HG03575 (cell line): ENCODE measurements at regions not wholly inside any gene's neighbourhood (a gene's known extent, or its start where the extent isn't known, plus 50 kb on each side); places are given as distances from the start of the nearest gene placed in this dataset.
"Not testable (repeated sequence)": the region's sequence is repeated elsewhere in the genome, so short reads cannot be mapped to it uniquely, and the experiment has no call there.

Experiments
- ATAC-seq: cut with Tn5 transposase; IDR thresholded peaks from one replicate; pipeline ENCODE4 v1.9.1; 2021; ENCODE audit not compliant: unreplicated experiment, insufficient number of reproducible peaks, low FRiP score; ENCODE audit errors: extremely low read depth

DNA sequence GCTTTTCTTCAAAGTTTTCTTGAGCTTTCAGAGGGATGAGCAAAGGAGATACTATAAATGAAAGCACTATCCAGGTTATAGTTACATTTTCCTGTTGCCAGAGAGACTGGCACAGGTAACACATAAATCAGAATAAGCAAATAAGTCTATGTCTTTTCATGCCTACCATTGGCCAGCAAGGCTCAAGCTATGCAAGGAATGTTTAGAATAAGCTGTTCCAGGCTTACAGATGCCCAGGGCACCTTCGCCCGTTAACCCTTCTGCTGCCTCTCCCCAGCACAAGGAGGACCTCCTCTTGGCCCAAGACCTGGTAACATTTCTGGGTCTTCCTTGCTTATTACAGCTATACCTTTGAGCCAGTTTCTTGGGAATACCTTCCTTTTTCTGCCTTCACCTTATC lies 233.7 kb upstream of the MEIS1 start:
- no peak for ATAC-seq

DNA sequence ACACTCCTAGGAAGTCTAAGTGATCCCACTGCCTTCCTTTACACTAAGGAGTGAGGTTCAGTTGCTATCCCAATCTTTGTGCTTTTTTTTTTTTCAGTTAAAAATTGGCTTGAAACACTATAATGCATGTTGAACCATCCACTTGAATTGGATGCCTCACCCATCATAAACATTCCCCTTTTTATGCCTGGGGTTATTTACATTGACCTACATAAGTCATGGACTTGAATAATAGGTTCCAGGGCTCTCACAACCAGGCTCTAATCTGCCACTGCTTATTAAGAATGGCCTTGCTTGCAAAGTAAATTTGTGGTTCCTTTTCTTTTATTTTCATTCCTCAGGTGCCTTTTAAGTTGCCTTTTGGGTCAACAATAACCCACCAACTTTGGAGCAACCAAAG lies 236.1 kb upstream of the MEIS1 start:
- ATAC-seq: no peak

DNA sequence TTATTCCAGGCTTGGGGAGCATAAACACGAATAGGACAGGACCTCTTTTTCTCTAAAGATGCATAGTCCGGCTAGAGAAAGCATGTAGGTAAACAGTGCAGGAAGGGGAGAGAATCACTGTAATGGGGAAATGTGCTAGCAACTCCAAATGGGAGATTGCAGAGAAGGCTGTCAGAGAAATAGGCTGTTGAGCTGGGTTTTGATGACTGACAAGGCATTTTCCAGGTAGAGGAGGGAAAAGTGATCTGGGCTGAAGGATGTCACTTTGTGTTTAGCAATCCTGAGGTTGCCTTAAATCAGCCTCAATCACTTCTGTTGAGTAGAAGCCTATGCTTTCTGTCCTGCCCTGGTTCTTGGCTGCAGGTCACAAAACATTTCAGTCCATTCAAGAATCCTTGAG lies 242.0 kb upstream of the MEIS1 start:
- ATAC-seq: no peak

DNA sequence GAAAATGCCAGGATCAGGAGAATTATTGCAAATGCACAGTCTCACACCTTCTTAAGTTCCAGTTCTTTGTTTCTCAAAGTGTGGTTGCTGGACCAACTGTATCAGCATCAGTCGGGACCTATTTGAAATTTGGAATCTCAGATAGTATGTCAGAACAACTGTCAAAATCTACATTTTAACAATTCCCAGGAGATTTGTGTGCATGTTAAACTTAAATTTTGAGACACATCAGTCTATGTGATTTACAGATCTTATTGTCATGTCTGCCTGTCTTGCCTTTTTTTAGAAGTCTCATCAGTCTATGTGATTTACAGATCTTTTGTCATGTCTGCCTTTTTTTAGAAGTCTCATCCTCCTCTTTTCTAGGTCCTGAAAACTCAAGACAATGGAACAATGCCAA lies 243.6 kb upstream of the MEIS1 start:
- no peak for ATAC-seq

DNA sequence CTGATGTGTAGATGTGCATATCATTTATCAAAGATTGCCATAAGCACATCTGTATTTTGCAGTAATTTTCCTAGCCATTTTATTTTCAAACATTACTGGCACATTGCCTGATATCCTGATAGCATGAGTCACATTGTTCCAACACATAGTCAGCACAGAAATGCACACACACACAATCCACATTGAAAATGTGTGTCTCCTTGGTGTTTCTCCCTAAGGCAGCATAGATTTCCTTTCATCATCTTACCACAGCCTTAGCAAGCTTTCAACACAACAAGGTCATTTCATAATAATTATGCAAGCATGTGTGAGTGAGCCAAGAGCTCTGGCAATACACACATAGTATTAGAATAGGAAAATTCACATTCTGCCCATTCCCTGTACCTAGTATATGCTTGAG lies 245.4 kb upstream of the MEIS1 start:
- ATAC-seq: no peak

DNA sequence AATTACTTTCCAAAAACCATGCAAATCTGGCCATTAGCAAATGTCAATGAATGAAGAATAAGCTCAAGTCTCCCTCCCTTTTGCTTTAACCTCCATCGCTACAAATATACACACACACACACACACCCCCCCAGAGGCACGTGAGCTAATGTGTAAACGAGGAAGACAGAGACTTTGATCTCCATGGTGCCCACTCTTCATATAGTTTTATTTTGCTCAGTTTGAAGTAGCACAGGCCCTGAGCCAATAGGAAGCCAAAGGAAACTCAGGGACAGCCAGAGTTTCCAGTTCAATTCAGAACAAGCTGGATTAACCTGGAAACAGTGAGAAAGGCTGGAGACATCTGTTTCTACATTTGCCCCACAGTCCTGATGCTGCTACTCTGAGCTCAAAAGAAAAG lies 248.4 kb upstream of the MEIS1 start:
- ATAC-seq: no peak

DNA sequence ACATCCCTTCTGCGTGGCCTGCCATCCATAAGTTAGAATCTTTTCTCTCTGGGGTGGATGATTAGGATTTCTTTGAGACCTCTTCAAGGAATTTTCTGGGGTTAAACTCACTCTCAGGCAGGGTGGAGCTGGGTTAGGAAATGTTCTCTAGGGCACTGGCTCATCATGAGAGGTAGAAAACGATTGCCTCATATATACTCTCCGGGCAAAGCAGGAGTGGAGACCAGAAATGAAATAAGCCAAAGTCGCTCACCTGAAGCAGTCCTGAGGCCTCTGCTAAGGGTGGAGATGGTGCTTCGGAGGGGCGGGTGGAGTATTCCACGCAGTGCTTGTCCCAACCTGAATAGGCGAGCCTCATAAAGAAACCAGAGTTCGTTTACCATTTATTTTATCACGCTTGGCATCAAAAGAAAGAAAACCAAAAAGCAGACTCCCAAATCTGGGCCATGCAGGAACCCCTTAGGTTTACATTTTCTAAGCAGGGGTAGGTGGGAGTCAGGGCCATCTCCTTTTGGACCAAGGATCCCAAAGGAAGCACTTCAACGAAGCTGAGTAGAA lies 249.3 kb upstream of the MEIS1 start:
- no peak for ATAC-seq

DNA sequence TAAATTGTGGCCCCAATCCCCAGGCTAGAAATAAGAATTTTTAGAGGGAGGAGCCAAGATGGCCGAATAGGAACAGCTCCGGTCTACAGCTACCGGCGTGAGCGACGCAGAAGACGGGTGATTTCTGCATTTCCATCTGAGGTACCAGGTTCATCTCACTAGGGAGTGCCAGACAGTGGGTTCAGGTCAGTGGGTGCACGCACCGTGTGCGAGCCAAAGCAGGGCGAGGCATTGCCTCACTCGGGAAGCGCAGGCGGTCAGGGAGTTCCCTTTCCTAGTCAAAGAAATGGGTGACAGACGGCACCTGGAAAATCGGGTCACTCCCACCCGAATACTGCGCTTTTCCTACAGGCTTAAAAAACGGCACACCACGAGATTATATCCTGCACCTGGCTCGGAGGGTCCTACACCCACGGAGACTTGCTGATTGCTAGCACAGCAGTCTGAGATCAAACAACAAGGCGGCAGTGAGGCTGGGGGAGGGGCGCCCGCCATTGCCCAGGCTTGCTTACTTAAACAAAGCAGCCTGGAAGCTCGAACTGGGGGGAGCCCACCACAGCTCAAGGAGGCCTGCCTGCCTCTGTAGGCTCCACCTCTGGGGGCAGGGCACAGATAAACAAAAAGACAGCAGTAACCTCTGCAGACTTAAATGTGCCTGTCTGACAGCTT lies 257.7 kb upstream of the MEIS1 start:
- not testable (repeated sequence) for ATAC-seq

DNA sequence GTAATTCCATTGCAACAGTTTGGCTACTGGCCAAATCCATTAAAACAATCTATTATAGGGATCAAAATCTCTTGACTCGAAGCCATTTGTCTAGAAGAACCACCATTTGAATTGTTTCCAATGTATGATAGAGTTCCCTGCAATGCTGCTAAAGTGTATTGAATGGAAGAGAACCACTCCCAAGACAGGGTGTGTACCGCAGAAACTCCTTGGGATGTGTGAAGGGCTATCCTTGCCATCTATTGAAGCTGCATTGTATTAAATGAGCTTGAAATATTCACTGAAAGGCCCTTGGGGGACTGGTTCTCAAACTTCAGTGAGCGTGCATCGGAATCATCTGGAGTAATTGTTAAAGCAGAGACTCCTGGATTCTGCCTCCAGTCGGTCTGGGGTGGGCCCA lies 260.4 kb upstream of the MEIS1 start:
- ATAC-seq: no peak

DNA sequence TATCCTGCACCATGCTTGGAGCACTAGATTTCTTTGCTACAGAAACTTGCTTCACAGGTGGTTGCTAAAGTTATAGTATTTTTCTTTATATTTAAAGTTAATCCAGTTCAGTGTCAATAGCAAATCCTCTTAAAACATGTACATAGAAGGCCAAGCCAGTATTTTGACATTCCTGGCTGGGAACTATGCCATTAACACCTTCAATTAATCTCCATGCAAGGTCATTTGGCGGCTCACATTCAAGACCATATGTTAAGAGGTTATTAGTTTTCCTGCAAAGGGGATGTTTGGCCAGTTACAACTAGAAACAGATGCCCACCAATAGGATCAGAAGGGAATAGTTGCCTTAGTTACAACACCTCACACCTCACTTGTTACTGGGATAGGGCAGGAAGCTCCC lies 261.3 kb upstream of the MEIS1 start:
- no peak for ATAC-seq

DNA sequence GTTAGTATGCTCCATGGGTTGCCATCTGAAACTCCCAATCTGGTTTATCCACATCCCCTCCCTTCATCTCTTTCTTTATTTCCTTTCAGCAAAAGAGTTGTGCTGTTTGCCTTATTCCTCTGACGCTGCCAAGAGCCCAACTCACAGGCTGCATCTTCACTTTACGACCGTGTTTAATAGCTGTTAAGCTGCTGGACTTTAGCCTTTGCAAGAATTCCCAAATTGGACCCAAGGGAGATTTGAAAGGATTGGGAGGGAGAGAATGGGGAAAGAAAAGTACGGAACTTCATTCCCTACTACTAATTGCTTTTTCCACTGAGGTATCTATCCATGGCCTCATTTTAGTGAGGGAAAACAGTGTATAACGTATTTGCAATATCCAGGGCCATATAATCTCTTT lies 263.4 kb upstream of the MEIS1 start:
- no peak for ATAC-seq

DNA sequence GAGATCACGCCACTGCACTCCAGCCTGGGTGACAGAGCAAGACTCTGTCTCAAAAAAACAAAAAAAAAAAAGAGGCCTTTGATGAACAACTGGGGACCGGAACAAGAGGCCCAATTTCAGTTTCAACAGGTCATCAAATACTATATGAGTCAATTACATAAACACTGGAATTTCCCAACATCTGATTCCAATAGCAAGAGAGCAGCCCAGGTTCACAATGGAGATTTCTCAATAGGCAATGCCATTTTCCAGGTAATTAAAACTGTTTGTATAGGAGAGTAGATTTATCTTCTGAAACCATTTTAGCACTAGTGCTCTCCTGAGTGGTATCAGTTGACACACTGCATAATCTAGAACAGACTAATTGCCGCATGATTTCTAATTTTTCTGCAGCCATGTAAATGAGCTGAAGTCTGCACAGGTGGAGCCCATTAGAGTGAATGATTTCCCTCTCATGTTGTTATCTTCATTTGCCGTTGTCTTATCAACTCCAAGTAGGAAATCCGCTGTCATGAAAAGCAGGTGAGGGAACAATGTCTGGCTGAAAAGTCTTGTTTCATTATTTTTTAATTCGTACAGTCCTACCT lies 264.1 kb upstream of the MEIS1 start:
- ATAC-seq: no peak

DNA sequence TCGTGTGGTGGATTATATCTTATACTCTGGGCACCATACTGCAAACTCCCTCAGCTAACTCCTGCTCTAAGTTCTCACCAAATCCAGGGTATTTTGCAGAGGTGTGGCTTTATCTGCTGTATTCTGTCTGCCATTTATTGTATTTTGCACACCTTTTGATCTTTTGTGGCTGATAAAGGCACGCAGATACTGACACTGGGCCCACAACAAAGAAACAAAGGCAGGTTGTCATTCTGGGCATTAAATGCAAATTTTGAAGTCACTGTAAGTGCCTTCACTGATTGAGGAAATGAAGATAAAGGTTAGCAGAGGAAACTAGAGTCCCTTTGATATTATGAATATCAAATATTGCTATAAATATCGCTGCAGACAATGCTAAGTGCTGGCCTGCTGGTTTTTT lies 265.8 kb upstream of the MEIS1 start:
- no peak for ATAC-seq

DNA sequence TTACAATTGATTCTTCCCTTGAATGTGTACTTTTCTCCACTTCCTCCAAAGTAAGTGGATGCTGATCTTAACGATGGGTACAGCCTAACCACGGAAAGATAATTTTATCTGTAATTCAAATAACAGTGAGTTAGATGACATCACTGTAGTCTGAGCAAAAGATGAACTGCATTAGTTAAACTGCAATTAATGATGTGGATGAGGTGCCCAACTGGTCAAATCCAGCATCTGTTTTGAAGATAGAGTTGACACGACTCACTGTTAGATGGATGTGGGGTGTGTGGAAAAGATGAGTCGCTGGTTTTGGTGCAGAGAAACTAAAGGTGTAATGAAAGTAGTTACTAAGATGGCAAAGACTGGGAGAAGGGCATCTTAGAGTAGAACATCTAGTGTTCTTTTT lies 270.5 kb upstream of the MEIS1 start:
- ATAC-seq: no peak

DNA sequence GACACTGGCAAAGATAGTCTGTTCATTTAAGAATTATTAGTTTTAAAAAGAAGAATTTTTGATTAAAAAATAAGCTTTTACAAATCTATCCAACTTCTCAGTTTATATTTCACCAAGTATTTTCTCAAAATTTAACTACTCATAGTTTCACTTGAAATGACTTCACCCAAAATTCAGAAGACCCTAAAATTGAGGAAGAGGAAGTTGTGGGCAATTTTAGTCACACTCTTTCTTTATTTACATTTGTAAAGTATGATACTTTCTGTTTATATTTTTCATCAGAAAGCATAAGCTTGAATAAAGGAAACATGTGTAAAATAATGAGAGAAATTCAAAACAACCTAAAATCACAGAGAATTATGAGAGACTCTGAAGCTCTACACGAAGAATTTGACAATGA lies 278.8 kb upstream of the MEIS1 start:
- ATAC-seq: no peak

DNA sequence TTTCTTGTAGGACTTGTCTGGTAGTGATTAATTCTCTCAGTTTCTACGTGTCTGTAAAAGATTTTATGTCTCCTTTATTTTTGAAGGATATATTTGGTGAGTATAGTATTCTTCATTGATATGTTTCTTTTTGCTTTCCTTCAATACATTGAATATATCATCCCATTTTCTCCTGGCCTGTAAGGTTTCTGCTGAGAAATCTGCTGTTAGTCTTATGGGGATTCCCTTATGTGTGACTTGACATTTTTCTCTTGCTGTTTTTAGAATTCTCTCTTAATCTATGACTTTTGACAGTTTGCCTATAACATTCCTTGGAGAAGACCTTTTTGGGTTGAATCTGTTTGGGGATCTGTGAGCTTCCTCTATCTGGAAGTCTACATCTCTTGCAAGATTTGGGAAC lies 281.0 kb upstream of the MEIS1 start:
- no peak for ATAC-seq

DNA sequence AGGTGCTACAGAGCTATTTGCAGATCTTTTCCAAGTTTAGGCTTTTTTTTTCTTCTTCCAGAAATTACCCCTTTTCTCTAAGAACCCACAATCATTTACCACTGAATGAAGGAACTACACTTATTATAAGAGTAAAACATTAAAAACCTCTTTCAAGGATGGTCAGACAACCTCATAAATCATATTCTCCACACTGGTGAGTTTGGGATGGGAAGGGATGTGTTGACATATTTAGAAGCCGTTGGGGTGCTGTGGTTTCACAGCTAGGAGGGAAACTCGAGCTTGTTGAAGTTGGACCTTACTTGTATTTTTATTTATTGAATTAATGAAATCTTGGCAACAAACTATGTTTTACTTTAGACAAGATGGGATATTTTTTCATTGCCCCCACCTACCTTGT lies 289.4 kb upstream of the MEIS1 start:
- ATAC-seq: no peak

DNA sequence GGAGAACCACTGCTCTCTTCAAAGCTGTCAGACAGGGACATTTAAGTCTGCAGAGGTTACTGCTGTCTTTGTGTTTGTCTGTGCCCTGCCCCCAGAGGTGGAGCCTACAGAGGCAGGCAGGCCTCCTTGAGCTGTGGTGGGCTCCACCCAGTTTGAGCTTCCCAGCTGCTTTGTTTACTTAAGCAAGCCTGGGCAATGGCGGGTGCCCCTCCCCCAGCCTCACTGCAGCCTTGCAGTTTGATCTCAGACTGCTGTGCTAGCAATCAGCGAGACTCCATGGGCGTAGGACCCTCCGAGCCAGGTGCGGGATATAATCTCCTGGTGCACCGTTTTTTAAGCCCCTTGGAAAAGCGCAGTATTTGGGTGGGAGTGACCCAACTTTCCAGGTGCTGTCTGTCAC lies 290.6 kb upstream of the MEIS1 start:
- not testable (repeated sequence) for ATAC-seq

DNA sequence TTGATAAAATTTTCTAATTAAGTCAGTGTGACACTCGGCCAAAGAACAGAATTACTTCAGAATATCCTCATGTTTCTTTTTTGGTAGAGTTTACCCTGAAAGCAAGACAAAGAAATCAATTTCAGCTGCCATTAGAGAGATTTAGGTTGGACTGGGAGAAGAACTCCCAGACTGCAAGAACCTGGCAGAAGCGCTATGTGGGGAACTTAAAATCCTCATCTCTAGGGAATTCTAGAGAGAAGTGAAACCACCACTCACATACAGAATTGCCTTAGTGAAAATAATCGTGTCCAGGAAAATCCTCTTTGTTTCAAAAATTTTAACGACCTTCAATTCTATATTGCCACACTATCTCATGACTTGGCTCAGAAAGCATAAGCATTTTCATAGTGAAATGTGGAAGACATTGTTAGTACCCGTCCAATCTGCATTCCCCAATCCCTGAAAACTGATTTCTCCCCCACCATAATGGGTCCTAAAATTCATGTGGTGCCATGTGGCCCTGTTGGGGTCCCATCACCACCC lies 297.3 kb upstream of the MEIS1 start:
- no peak for ATAC-seq

DNA sequence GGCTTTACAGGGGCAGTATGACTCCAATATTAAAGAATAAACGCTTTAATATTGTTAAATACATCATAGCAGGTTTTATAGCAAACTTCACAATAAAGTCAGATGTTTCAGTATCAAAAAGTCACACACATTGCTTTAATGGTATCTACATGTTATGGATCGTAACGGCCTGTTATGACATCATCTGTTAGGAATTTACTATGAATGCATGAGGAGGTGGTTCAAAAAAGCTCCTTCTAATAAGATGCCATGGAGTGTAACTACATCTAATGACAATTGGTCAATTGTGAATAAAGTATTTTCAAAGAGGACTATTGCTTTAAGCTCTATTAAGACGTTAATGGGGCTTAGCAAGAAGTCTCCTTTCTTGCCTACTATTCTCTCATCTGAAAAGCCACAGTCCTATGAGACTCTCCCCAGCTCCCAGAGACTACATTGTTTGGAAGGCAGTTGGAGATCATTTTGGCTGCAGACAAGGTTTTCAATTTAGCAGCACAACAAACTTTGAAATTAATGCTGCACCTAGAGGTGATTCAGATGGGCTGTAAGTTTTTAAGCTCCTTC lies 300.7 kb upstream of the MEIS1 start:
- ATAC-seq: no peak
